Testis (tissue), 2 donors: ENCODE measurements at regions not wholly inside any gene's neighbourhood (a gene's known extent, or its start where the extent isn't known, plus 50 kb on each side); places are given as distances from the start of the nearest gene placed in this dataset.

Source experiments
- DNase-seq: peaks from one replicate; pipeline ENCODE4 v3.0.0-alpha.2; 2019
- H3K27ac ChIP-seq, 2 donors: fragments of 200-600 bp; sonication (generic); one replicate each; pipeline ENCODE4 v1.5.1; 2019
- H3K27me3 ChIP-seq: fragments of 200-600 bp; sonication (generic); one replicate; pipeline ENCODE4 v1.5.1; 2019
- H3K36me3 ChIP-seq: fragments of 200-600 bp; sonication (generic); one replicate; pipeline ENCODE4 v1.5.1; 2017; ENCODE audit warnings: low read depth; ENCODE audit errors: missing control alignments
- H3K4me1 ChIP-seq: fragments of 200-600 bp; sonication (generic); one replicate; pipeline ENCODE4 v1.5.1; 2019
- H3K4me3 ChIP-seq, 2 donors: fragments of 200-600 bp; sonication (generic); one replicate each; pipeline ENCODE4 v1.5.1; 2017 to 2019
- H3K9me3 ChIP-seq: fragments of 200-600 bp; sonication (generic); one replicate; pipeline ENCODE4 v1.5.1; 2017
- CTCF ChIP-seq, 3 experiments: fragments of 450-650 bp in 2 of 3; fragments of 200-600 bp in 1 of 3; sonication (generic) in 1 of 3; IDR thresholded peaks; one replicate each; pipeline ENCODE4 v1.5.1; 2016 to 2019; ENCODE audit warnings: antibody characterized with exemption in 3 of 3, mild to moderate bottlenecking in 2 of 3, moderate library complexity in 1 of 3
- POLR2A ChIP-seq: fragments of 450-650 bp; IDR thresholded peaks from one replicate; pipeline ENCODE4 v1.6.1; 2017; ENCODE audit warnings: antibody characterized with exemption, mild to moderate bottlenecking, moderate library complexity
- WGBS, 2 donors: methylation state at CpG; one replicate each; pipeline ENCODE4 v1.1.5; 2018; 5-methylcytosine and 5-hydroxymethylcytosine counted together
- intact Hi-C: fragments of 100-400 bp; cut with DNase I; formaldehyde crosslinking; loops from one replicate; pipeline ENCODE4 v1.15.1; 2023; ENCODE audit warnings: low total_unique reads

DNA sequence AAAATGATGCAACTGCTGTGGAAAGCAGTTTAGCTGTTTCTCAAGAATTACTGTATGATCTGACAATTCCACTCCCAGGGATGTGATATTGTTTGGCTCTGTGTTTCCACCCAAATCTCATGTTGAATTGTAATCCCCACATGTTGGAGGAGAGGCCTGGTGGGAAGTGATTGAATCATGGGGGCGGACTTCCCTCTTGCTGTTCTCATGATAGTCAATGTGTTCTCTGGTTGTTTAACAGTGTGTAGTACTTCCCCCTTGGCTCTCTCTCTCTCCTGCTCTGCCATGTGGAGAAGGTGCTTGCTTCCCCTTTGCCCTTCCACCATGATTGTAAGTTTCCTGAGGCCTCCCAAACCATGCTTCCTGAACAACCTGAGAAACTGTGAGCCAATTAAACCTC, 93.4 kb upstream of the CPM start:
- H3K9me3 ChIP-seq: no peaks in the 10 kb centered on the region
- H3K4me1 ChIP-seq: no peaks in the 10 kb centered on the region
- intact Hi-C loops: no loop called here
- no peaks in the 10 kb centered on the region for H3K36me3 ChIP-seq
- TF ChIP-seq POLR2A (no peak), CTCF (IDR thresholded peaks at IDR 0.05) (no peak)
- 89 to 100% methylated on average over 1 of the region's 1 CpG for WGBS, 2 donors
- no peaks in the 10 kb centered on the region for H3K27me3 ChIP-seq
- no peak overlapping the region for H3K27ac ChIP-seq
- H3K4me3 ChIP-seq: no peak overlapping the region
- DNase-seq: no peak

DNA sequence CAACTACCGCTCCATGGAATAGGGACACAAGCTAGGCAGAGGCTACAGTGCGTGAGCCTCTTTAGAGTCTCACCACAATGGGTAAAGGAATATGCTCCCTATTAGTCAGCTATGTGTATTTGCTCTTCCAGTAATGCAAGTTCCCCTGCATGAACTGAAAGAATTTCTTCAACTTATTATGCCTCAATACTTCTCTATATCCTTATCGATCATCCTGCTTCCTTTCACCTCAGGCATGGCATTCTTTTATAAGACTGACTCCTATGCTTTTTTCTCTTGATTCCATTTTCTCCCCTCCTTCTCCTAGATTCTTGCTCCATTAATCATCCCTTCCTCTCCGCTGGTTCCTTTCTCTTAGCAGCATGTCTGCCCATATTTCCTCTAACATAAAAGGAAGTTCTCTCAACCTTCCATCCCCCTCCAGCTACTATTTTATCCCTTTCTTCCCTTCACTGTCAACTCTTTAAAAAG, 94.5 kb upstream of the CPM start:
- 90 to 94% methylated on average over 4 of the region's 4 CpGs for WGBS, 2 donors
- no peak overlapping the region for H3K27ac ChIP-seq
- H3K4me1 ChIP-seq: no peaks in the 10 kb centered on the region
- intact Hi-C loops: no loop called here
- no peaks in the 10 kb centered on the region for H3K36me3 ChIP-seq
- H3K27me3 ChIP-seq: no peaks in the 10 kb centered on the region
- H3K9me3 ChIP-seq: no peaks in the 10 kb centered on the region
- DNase-seq: no peak
- TF ChIP-seq CTCF (IDR thresholded peaks at IDR 0.05) (no peak), POLR2A (no peak)
- H3K4me3 ChIP-seq: no peak overlapping the region

- no peaks in the 10 kb centered on the region for H3K4me1 ChIP-seq
- no peaks in the 10 kb centered on the region for H3K36me3 ChIP-seq
- intact Hi-C loops: no loop called here
- TF ChIP-seq POLR2A (no peak), CTCF (IDR thresholded peaks at IDR 0.05) (no peak)
- WGBS, 2 donors: 84 to 86% methylated on average over 11 of the region's 11 CpGs
- no peak overlapping the region for H3K27ac ChIP-seq
- DNase-seq: no peak
- no peaks in the 10 kb centered on the region for H3K9me3 ChIP-seq
- H3K4me3 ChIP-seq: no peak overlapping the region
- H3K27me3 ChIP-seq: no peaks in the 10 kb centered on the region
Measured at GRCh38 chr12:69028941-69029729, 96.2 kb upstream of the CPM start.

GRCh38 chr12:69030321-69030720, 97.3 kb upstream of the CPM start:
- H3K9me3 ChIP-seq: no peaks in the 10 kb centered on the region
- H3K36me3 ChIP-seq: no peaks in the 10 kb centered on the region
- TF ChIP-seq CTCF (IDR thresholded peaks at IDR 0.05) (no peak), POLR2A (no peak)
- no peak overlapping the region for H3K27ac ChIP-seq
- no peak overlapping the region for H3K4me3 ChIP-seq
- intact Hi-C loops: no loop called here
- no peak for DNase-seq
- no peaks in the 10 kb centered on the region for H3K4me1 ChIP-seq
- H3K27me3 ChIP-seq: no peaks in the 10 kb centered on the region
- WGBS, 2 donors: 91 to 96% methylated on average over 2 of the region's 2 CpGs

DNA sequence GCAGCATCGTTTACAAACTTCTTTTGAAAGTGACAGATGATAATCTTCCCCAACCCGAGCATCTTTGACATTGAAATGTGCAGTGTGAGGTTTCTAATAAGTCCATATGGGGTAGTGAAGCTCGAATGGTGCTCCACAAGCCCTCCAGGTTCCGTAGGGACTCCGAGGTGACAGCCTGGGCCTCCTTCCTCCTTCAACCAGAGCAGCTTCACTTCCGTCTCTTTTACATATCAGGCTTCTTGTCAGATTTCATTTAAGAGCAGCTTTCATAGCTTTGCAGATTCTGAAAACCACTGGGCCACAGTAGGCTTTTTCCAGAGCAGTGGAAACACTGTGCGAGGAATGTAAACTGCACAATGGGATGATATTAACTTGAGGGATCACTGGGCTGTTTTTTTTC, 103.6 kb upstream of the CPM start:
- 85 to 91% methylated on average over 7 of the region's 7 CpGs for WGBS, 2 donors
- Histone ChIP-seq H3K27ac (no peak overlapping the region), H3K4me1 (no peaks in the 10 kb centered on the region), H3K27me3 (no peaks in the 10 kb centered on the region), H3K36me3 (no peaks in the 10 kb centered on the region), H3K9me3 (no peaks in the 10 kb centered on the region), H3K4me3 (no peak overlapping the region)
- intact Hi-C loops: no loop called here
- no peak for DNase-seq
- no peak for TF ChIP-seq CTCF (IDR thresholded peaks at IDR 0.05)
- TF ChIP-seq POLR2A: no peak
